HG02571 (cell line): ENCODE measurements at regions not wholly inside any gene's neighbourhood (a gene's known extent, or its start where the extent isn't known, plus 50 kb on each side); places are given as distances from the start of the nearest gene placed in this dataset.
"Not testable (repeated sequence)": the region's sequence is repeated elsewhere in the genome, so short reads cannot be mapped to it uniquely, and the experiment has no call there.

ENCODE experiments used
- ATAC-seq: cut with Tn5 transposase; IDR thresholded peaks from one replicate; pipeline ENCODE4 v1.9.1; 2021; ENCODE audit warnings: mild to moderate bottlenecking, moderate library complexity; ENCODE audit not compliant: unreplicated experiment

GRCh38 chr14:34302654-34303053 lies 159.4 kb downstream of the SPTSSA start:
- no peak for ATAC-seq

DNA sequence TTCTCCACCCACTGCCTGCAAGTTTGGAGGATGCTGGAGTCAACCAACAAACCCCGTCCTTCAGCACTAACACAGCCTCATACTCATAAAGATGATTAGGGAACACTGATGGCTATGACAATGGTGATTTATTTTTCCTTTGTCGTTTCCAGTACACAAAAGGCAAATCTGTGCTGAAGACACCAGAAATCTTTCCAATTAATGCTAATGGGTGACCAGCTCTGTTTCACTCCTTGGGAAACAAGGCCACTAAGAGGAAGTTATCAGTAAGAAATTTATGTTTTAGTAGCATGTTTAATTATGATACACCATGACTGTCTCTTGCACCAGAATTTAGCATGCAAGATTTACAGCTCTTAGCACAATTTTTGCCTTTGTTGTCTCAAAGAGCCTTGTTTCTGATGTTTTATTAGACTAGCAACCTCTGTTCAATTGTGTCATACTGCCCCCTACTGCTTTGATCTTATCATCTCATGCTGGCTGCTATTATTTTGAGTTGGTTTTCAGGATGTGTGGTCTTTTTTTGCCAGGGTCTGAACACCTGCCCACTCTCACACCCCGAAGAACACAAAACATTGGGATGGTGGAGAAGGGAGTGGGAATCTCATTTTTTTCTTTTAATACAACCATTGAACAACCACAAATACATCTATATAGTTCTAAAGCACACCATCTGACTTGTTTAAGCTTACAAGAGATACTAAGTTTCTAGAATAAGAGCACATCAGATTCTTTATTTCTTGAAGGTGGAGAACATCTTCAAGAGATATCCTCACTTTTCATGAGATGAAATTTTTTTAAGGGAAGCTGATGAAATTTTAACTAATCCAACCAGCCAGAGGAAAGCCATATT lies 160.9 kb downstream of the SPTSSA start:
- ATAC-seq = no peak

DNA sequence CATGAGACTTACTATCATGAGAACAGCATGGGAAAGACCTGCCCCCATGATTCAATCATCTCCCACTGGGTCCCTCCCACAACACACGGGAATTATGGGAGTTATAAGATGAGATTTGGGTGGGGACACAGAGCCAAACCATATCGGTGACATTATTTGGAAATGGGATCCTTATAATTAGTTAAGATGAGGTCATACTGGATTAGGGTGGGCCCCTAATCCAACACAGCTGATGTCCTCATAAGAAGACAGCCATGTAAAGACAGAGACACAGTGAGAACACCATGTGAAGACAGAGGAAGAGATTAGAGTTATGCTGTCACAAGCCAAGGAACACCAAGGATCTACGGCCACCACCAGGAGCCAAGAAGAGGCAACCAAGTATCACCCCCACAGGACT lies 161.7 kb downstream of the SPTSSA start:
- no peak for ATAC-seq

GRCh38 chr14:34299360-34299759 lies 162.7 kb downstream of the SPTSSA start:
- ATAC-seq = no peak

DNA sequence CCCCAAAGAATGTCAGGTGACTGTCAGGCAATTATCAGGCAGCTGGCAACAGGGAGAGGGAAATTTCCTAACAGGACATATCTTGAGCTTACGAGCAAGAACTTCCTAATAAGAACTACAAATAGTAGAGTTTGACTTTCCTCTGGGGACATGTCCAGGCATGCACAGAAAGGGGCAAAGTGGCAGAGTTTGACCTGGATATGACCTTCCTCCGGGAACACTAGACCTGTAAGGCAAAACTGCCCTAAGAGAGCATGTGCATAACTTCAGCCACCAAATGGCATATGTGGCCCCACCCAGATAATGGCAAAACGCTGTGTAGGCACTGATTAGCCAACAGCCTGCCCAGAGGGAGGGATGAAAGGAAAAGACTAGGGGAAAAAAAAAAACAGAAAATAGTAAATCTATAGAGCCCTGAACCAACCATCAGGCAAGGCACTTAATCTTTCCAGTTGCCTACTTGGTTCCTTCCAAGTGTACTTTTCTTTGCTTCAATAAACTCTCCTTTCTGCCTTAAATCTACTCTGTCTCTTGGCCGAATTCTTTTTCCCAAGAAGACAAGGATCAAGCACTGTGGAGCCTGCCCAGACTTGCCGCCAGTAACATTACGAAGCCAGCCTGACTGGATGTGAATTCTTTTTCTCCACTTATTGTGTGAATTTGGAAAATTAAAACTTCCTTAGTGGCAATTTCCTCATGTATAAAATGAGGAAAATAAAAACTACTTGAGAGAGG lies 164.1 kb downstream of the SPTSSA start:
- no peak for ATAC-seq

DNA sequence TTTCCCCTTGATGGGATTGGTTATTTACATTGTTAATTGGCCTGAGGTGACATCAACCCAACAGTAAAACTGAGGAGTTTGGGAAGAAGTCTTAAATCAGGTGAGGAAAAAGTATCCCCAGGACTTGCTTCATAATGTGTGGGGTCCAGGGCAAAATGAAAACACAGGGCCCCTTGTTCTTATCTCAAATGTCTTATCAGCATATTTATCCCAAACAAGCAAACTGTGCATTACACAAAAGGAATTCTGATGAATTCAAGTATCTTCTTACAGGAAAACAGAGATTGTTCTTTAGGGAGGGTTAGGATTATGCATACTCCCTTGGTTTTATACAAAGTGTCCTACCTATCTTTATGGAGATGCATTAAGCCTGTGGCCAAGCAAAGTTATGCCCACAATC lies 178.4 kb downstream of the SPTSSA start:
- ATAC-seq = no peak

DNA sequence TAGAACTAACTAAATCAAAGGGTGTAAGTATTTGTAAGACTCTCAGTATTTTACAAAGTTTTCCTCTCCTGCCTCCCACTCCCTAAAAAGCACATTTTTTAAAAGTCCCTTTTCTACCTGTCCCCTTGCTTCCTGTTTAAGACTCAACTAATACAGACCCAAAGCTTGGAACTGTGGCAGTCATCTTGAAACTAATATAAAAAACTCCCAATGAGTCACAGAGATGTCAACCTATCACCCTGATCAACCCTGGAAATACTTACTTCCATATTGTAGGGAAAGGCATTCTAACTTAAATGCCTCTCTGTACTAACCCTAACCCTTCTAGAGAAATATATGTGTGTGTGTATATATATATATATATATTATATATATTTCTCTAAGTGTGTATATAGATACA lies 184.8 kb downstream of the SPTSSA start:
- ATAC-seq = no peak

DNA sequence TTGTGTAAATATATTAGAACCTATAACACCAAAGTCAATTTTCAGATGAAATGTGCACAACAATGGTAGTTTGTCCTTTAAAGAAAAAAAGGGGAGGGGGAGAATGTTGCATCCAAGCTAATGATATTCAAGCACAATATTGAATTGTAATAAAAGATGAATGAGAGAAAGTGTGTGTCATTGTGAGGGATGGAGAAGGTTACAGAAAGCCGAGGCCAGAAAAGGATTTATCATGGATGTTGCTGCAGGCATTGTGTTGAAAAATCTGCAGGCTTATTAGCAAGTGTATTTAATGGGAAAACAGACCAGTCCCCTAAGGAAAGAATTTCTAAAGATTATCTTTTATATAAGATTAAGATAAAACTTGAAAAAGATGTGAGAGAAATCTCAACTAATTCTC lies 186.5 kb downstream of the SPTSSA start:
- ATAC-seq = no peak

DNA sequence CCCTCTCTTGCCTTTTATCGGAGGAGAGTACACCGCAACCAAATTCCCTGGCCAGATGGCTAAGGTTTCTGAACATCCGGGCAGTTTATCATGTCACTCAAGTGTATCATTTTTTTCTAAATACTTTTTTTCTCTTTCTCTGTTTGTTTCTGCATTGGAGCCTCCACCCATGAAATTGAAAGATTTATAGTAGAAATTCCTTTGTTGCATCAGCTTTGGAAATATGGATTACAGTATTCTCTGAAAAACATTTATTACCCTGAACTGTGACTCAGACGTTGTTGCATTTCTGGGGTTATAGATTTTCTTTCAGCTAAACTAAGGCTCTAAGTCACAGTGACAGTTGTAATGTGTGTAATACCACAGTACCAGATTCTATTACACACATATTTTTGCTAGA lies 187.0 kb downstream of the SPTSSA start:
- ATAC-seq = no peak

DNA sequence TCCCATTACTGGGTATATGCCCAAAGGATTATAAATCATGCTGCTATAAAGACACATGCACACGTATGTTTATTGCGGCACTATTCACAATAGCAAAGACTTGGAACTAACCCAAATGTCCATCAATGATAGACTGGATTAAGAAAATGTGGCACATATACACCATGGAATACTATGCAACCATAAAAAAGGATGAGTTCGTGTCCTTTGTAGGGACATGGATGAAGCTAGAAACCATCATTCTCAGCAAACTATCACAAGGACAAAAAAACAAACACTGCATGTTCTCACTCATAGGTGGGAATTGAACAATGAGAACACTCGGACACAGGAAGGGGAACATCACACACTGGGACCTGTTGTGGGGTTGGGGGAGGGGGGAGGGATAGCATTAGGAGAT lies 188.3 kb downstream of the SPTSSA start:
- ATAC-seq = not testable (repeated sequence)

GRCh38 chr14:34270361-34270760 lies 191.7 kb downstream of the SPTSSA start:
- no peak for ATAC-seq

DNA sequence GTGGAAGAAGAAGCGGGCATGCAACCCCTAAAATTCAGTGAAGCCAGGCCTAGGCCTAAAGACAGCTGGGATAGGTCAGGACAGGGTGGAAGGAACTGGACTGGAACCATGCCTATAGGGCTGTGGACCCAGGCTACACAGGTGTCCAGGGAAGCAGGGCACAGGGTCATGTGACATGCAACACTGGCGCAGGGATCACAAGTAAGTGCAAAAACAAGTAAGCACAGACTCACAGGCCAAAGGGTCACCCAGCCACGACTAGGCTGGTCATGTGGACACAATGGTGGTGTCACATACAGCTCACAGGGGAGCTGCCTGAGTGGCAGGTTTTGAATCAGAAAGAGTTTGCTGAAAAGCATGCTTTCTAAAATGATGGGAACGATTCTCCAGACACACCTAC lies 195.7 kb downstream of the SPTSSA start:
- ATAC-seq = no peak

DNA sequence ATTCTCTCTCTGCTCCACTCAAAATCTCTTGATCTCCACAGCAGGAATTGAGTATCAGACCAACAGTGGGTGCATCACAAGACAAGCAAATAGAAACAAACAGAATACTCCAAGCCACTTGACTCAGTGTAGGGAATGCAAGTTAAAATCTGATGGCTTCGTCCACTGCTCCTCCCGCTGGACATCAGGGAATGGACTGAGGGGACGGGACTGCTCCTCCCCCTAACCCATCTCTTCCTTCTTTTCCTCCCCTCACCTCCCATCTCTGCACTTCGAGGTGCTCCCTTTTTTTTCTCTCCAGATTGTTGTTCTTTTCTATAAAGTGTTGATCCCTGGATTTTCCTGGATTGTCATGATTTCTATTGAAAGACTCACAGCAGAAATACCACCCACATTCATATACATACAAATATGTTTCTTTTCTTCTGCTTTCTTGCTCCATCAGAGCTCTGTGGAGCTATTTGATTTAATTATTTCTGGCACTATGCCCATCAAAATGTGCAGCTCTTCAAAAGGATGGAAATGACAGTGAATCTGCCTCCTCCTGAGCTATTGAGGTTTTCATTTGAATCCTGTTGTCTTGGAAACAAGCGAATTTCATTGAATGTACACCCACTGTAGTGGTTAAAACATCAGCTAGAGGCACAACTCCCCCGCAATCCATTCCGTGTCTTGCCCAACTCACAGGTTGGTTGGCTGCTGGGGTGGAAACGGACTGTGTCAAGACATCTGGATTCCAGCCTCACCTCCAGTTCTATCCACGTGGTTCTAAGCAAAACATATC lies 199.7 kb downstream of the SPTSSA start:
- no peak for ATAC-seq

GRCh38 chr14:34259996-34260395 lies 202.0 kb downstream of the SPTSSA start:
- ATAC-seq = no peak

DNA sequence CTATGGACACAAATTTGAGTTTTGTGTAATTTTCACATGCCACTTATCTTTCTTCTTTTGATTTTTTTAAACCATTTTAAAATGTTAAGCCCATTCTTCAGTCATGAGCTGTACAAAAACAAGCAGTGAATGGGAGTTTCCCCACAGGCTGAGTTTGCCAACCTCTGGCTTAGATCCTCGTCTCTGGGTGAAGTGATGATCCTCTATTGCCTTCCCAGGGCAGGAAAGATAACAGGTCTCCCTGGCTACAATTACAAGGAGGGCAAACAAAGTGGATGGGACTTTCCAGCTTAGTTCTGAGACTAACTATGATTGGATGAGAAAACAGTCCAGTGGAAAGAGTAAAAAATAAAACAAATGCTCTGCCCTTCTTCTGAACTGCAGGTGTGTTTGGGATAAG lies 203.7 kb downstream of the SPTSSA start:
- no peak for ATAC-seq

GRCh38 chr14:34257505-34257904 lies 204.5 kb downstream of the SPTSSA start:
- no peak for ATAC-seq

GRCh38 chr14:34256223-34256622 lies 205.8 kb downstream of the SPTSSA start:
- ATAC-seq = no peak

DNA sequence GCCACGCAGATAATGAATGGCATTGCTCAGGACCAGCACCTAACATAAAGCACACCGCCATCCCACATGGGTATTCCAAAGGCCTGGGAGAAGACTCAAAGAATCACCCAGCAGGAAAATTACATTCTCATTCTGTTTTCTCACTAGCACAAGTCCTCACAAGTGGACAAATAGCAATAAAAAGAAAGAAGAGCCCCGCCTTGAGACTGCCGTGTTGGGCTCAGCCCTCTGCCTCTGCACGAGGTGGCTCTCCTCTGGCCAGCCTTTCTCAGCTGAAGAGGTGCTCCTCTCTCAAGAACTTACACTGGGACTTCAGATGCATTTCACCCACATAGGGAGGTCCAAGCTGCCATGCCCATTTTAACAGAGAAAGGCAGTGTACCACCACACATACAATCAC lies 207.5 kb downstream of the SPTSSA start:
- no peak for ATAC-seq

GRCh38 chr14:34254031-34254430 lies 208.0 kb downstream of the SPTSSA start:
- no peak for ATAC-seq

DNA sequence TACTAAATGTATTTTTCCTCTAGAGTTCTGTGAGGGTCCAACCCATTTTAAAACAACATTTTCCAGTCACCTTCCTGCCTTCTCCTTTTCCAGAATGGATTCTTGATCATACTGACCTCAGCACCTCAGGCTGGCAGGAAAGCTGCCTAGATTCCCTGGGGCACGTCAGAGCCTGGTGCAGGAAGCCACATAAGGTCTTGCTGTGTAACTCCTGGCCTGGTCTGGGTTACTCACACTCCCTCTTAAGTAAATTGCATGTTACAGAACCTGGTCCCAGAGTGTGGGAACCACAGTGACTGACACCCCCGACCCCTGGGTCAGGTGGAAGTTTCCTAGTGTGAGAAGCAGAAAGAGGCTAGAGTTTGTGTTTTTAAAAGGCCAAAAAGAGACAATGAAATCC lies 209.8 kb downstream of the SPTSSA start:
- no peak for ATAC-seq

- no peak for ATAC-seq
Observed at GRCh38 chr14:34251662-34252061, 210.4 kb downstream of the SPTSSA start.

DNA sequence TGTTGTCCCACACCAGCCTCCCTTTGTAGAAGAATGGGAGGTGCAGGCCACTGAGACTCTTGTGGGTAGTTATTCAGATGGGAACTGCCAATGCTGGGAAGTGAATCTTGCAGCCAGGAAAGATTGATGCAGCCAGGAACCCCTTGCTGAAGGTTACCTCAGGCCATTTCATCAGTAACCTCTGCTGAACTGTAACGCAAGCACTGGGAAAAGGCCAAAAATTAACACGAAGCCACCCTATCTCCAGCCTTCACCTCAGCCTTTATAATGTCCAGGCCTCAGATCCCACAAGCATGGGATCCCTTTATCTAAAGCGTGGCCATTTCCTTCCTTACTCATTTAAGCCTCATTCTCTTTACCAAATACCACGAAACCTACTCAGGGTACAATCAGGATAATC lies 211.1 kb downstream of the SPTSSA start:
- ATAC-seq = no peak
